HCT116 (cell line): ENCODE measurements at regions not wholly inside any gene's neighbourhood (a gene's known extent, or its start where the extent isn't known, plus 50 kb on each side); places are given as distances from the start of the nearest gene placed in this dataset.

Source experiments
- ATAC-seq: fragments of 200-7000 bp; cut with Tn5 transposase; 2 replicates; pipeline ENCODE4 v1.9.1; 2020; ENCODE audit warnings: mild to moderate bottlenecking, moderate library complexity
- BruUV-seq: library from RNA; stranded (reverse); fragments of 400-500 nt; replicated peaks from 2 replicates; lab custom pipeline; 2021; lab: Mats Ljungman, UMichigan
- CTCF ChIA-PET: fragments of 300-600 bp; sonication (Branson Sonifier 250); formaldehyde crosslinking; loops from one replicate; lab custom pipeline; 2021; ENCODE audit warnings: antibody characterized with exemption; lab: Charles Lee
- POLR2A ChIA-PET: fragments of 300-600, 350-600 bp; sonication (Branson Sonifier 250); formaldehyde crosslinking; loops from one replicate; lab custom pipeline; 2021; ENCODE audit warnings: antibody characterized with exemption; lab: Charles Lee
- RAD21 ChIA-PET, 2 experiments: fragments of 300-600 bp; sonication (Branson Sonifier 250); formaldehyde crosslinking; loops; one replicate each; lab custom pipeline; 2023; ENCODE audit warnings: low total read pairs in 2 of 2; ENCODE audit not compliant: uncharacterized antibody in 2 of 2, unreplicated experiment in 2 of 2, low non-redundant PET in 1 of 2; lab: Charles Lee
- DNase-seq: peaks from one replicate; pipeline ENCODE4 v3.0.0-alpha.2; 2010; ENCODE audit warnings: low read depth, low spot score
- H2AFZ ChIP-seq: fragments of 200-600 bp; shearing (Covaris generic), sonication (generic); 2 replicates; pipeline ENCODE4 v1.6.1; 2017; ENCODE audit warnings: low read depth, mixed run types, mixed read lengths, antibody characterized with exemption, low read length; ENCODE audit not compliant: poor library complexity, severe bottlenecking
- H3K27ac ChIP-seq: 2 replicates; pipeline ENCODE4 v1.5.1; 2012; ENCODE audit warnings: low read depth, low read length
- H3K27me3 ChIP-seq: fragments of 200-600 bp; sonication (generic); 2 replicates; pipeline ENCODE4 v1.6.1; 2016; ENCODE audit warnings: mixed run types, low read length, mixed read lengths; ENCODE audit not compliant: insufficient read depth
- H3K36me3 ChIP-seq, 2 experiments: fragments of 200-500 bp in 1 of 2; fragments of 200-600 bp in 1 of 2; sonication (Bioruptor generic) in 1 of 2; sonication (generic) in 1 of 2; 2 replicates each; pipeline versions ENCODE4 v1.5.1 to v1.6.1; 2014 to 2016; ENCODE audit warnings: low read length in 2 of 2, inconsistent platforms in 1 of 2, mixed read lengths in 1 of 2, mixed run types in 1 of 2; ENCODE audit not compliant: insufficient read depth in 2 of 2, control insufficient read depth in 1 of 2
- H3K4me1 ChIP-seq, 2 experiments: fragments of 200-600 bp in 1 of 2; sonication (generic) in 1 of 2; 2 replicates each; pipeline versions ENCODE4 v1.5.1 to v1.6.1; 2012 to 2017; ENCODE audit warnings: low read length in 2 of 2, inconsistent platforms in 1 of 2, mild to moderate bottlenecking in 1 of 2, mixed read lengths in 1 of 2, mixed run types in 1 of 2, moderate library complexity in 1 of 2; ENCODE audit not compliant: insufficient read depth in 2 of 2, control insufficient read depth in 1 of 2
- H3K4me2 ChIP-seq: fragments of 200-600 bp; sonication (generic); 2 replicates; pipeline ENCODE4 v1.6.1; 2017; ENCODE audit warnings: mixed run types, low read length, mixed read lengths
- H3K4me3 ChIP-seq, 2 experiments: fragments of 200-600 bp in 1 of 2; sonication (generic) in 1 of 2; replicated peaks in 1 of 2; 2 replicates each; pipeline ENCODE4 v1.5.1; 2011 to 2016; ENCODE audit warnings: low read length in 2 of 2, control low read depth in 1 of 2, low read depth in 1 of 2, mild to moderate bottlenecking in 1 of 2, mixed read lengths in 1 of 2, mixed run types in 1 of 2
- H3K79me2 ChIP-seq: fragments of 200-600 bp; sonication (generic); 2 replicates; pipeline ENCODE4 v1.6.1; 2017; ENCODE audit warnings: mild to moderate bottlenecking, mixed run types, low read length, moderate library complexity, mixed read lengths; ENCODE audit not compliant: insufficient read depth
- H3K9ac ChIP-seq: fragments of 200-600 bp; sonication (generic); 2 replicates; pipeline ENCODE4 v1.6.1; 2016; ENCODE audit warnings: low read length, mixed read lengths
- H3K9me2 ChIP-seq: fragments of 200-600 bp; sonication (generic), shearing (Covaris generic); 2 replicates; pipeline ENCODE4 v1.6.1; 2017; ENCODE audit warnings: mixed run types, mild to moderate bottlenecking, moderate library complexity; ENCODE audit not compliant: insufficient read depth
- H3K9me3 ChIP-seq, 2 experiments: fragments of 200-500 bp in 1 of 2; fragments of 200-600 bp in 1 of 2; sonication (Bioruptor generic) in 1 of 2; sonication (generic) in 1 of 2; 2 replicates each; pipeline ENCODE4 v1.6.1; 2014 to 2017; ENCODE audit warnings: low read length in 2 of 2, mixed read lengths in 2 of 2, inconsistent platforms in 1 of 2, low read depth in 1 of 2, mild to moderate bottlenecking in 1 of 2, mixed run types in 1 of 2, moderate library complexity in 1 of 2; ENCODE audit not compliant: control insufficient read depth in 1 of 2, insufficient read depth in 1 of 2
- H4K20me1 ChIP-seq: fragments of 200-600 bp; sonication (generic), shearing (Covaris generic); 2 replicates; pipeline ENCODE4 v1.6.1; 2017; ENCODE audit warnings: mixed run types, mild to moderate bottlenecking, moderate library complexity; ENCODE audit not compliant: insufficient read depth
- CEBPB ChIP-seq: IDR thresholded peaks from 2 replicates; pipeline ENCODE4 v1.6.1; 2012; ENCODE audit warnings: low read depth
- JUND ChIP-seq: IDR thresholded peaks from 2 replicates; pipeline ENCODE4 v1.6.1; 2012
- POLR2A ChIP-seq: IDR thresholded peaks from 2 replicates; pipeline ENCODE4 v1.7.0; 2011; ENCODE audit warnings: borderline replicate concordance; ENCODE audit not compliant: insufficient read depth, insufficient read length; ENCODE audit errors: extremely low read depth
- TCF7L2 ChIP-seq: IDR thresholded peaks from 2 replicates; pipeline ENCODE4 v1.7.0; 2011; ENCODE audit warnings: borderline replicate concordance, inconsistent platforms; ENCODE audit not compliant: insufficient read depth, insufficient read length; ENCODE audit errors: extremely low read depth
- ZBTB33 ChIP-seq: IDR thresholded peaks from 2 replicates; pipeline ENCODE4 v1.6.1; 2011; ENCODE audit warnings: mild to moderate bottlenecking, low read length, moderate library complexity; ENCODE audit not compliant: insufficient replicate concordance; ENCODE audit errors: extremely low read depth
- intact Hi-C: fragments of 100-400 bp; cut with micrococcal nuclease; formaldehyde crosslinking; loops from 2 replicates; pipeline ENCODE4 v1.10.0; 2022

GRCh38 chr4:37510626-37511025 is 175.6 kb downstream of the RELL1 start:
- CTCF ChIA-PET: no interaction called here
- DNase-seq: no peak

DNA sequence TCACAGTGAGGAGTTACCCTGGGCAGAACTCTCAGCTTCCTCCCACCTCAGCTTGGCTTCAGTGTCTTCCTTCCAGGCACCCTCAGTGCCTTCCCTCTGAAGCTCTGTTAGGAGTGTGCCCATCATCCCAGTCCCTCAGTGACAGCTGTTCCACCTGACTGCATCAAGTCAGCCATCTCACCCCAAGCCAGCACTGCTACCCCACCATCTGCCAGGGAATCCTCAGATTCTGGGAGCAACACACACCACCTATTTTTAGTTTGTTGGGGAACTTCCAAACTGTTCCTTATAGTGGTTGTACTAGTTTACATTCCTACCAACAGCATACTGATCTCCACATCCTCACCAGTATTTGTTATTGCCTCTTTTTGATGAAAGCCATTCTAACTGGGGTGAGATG is 182.9 kb downstream of the RELL1 start:
- Histone ChIP-seq H3K4me1 (no peaks in the 10 kb centered on the region), H3K36me3 (no peaks in the 10 kb centered on the region), H3K9me2 (no peaks in the 10 kb centered on the region), H3K4me3 (no peak overlapping the region), H4K20me1 (no peaks in the 10 kb centered on the region), H3K4me2 (no peak overlapping the region), H3K79me2 (no peaks in the 10 kb centered on the region), H3K9me3 (no peaks in the 10 kb centered on the region), H3K27ac (no peak overlapping the region), H2AFZ (no peak overlapping the region), H3K27me3 (no peaks in the 10 kb centered on the region), H3K9ac (no peak overlapping the region)
- no TSS peak for BruUV-seq
- POLR2A ChIA-PET: no interaction called here
- TF ChIP-seq JUND: no peak
- TF ChIP-seq ZBTB33: no peak
- RAD21 ChIA-PET: no interaction called here
- no peak for ATAC-seq
- no peak for DNase-seq
- intact Hi-C loops: no loop called here
- CTCF ChIA-PET: no interaction called here

More at GRCh38 chr4:37510626-37511025, 175.6 kb downstream of the RELL1 start:
- Histone ChIP-seq H3K4me2 (no peak overlapping the region), H3K36me3 (no peaks in the 10 kb centered on the region)
- POLR2A ChIA-PET: no interaction called here
- TF ChIP-seq TCF7L2: no peak
- TF ChIP-seq CEBPB: no peak
- TF ChIP-seq JUND: no peak
- TF ChIP-seq POLR2A: no peak
- TF ChIP-seq, all 23 proteins: peak for 0
- H3K4me1 ChIP-seq: no peaks in the 10 kb centered on the region
- no peak overlapping the region for H2AFZ ChIP-seq
- RAD21 ChIA-PET: no interaction called here
- intact Hi-C loops: no loop called here
- no peaks in the 10 kb centered on the region for H3K27me3 ChIP-seq
- no peaks in the 10 kb centered on the region for H3K9me3 ChIP-seq
- BruUV-seq: no TSS peak
- H3K79me2 ChIP-seq: no peaks in the 10 kb centered on the region
- no peaks in the 10 kb centered on the region for H3K9me2 ChIP-seq
- no peak for ATAC-seq
- no peaks in the 10 kb centered on the region for H4K20me1 ChIP-seq
- H3K4me3 ChIP-seq: no peak overlapping the region
- no peak overlapping the region for H3K9ac ChIP-seq
- H3K27ac ChIP-seq: no peak overlapping the region
